Ishikawa (cell line): ENCODE measurements at regions not wholly inside any gene's neighbourhood (a gene's known extent, or its start where the extent isn't known, plus 50 kb on each side); places are given as distances from the start of the nearest gene placed in this dataset.

Experiments
- CEBPB ChIP-seq: IDR thresholded peaks from 2 replicates; pipeline ENCODE4 v1.6.1; 2012
- CREB1 ChIP-seq: IDR thresholded peaks from 2 replicates; pipeline ENCODE4 v1.6.1; 2012; ENCODE audit warnings: low read depth
- EP300 ChIP-seq: IDR thresholded peaks from 2 replicates; pipeline ENCODE4 v1.6.1; 2012; ENCODE audit warnings: borderline replicate concordance
- FOXM1 ChIP-seq: IDR thresholded peaks from 2 replicates; pipeline ENCODE4 v1.6.1; 2012; ENCODE audit warnings: low read depth, borderline replicate concordance
- NFIC ChIP-seq: IDR thresholded peaks from 2 replicates; pipeline ENCODE4 v1.6.1; 2012
- RAD21 ChIP-seq: IDR thresholded peaks from 2 replicates; pipeline ENCODE4 v1.6.1; 2012; ENCODE audit warnings: low read depth
- TAF1 ChIP-seq: IDR thresholded peaks from 2 replicates; pipeline ENCODE4 v1.6.1; 2012; ENCODE audit warnings: low read depth, mild to moderate bottlenecking
- TEAD4 ChIP-seq: IDR thresholded peaks from 2 replicates; pipeline ENCODE4 v1.6.1; 2012
- YY1 ChIP-seq: IDR thresholded peaks from 2 replicates; pipeline ENCODE4 v1.6.1; 2012; ENCODE audit warnings: low read depth
- TF ChIP-seq, protein P1 (sequence below): IDR thresholded peaks from 2 replicates; pipeline ENCODE4 v1.6.1; 2012; ENCODE audit warnings: low read depth, mild to moderate bottlenecking
- TF ChIP-seq, protein P2 (sequence below): IDR thresholded peaks from 2 replicates; pipeline ENCODE4 v1.6.1; 2012

DNA sequence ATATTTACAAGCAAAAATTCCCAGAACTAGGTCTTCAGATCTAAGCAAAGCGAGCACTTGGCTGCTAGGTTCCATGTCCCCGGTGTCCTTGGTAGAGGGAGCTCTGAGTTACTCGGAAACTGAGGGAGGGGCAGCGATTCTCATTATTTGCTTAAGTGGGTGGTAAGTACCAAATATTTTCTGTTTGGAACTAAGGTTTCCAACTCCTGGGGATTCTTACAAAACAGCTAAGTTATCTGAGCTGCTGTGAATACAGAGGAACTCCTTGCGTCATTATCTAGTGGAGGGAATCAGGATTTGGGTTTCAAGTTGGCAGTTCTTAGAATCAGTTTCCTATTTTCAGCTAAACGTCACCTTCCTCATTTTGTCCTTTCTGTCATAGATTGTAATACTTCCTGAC, 76.8 kb upstream of the IKZF1 start:
- no peak for TF ChIP-seq RAD21
- TF ChIP-seq CEBPB: no peak
- TF ChIP-seq, protein P1, sequence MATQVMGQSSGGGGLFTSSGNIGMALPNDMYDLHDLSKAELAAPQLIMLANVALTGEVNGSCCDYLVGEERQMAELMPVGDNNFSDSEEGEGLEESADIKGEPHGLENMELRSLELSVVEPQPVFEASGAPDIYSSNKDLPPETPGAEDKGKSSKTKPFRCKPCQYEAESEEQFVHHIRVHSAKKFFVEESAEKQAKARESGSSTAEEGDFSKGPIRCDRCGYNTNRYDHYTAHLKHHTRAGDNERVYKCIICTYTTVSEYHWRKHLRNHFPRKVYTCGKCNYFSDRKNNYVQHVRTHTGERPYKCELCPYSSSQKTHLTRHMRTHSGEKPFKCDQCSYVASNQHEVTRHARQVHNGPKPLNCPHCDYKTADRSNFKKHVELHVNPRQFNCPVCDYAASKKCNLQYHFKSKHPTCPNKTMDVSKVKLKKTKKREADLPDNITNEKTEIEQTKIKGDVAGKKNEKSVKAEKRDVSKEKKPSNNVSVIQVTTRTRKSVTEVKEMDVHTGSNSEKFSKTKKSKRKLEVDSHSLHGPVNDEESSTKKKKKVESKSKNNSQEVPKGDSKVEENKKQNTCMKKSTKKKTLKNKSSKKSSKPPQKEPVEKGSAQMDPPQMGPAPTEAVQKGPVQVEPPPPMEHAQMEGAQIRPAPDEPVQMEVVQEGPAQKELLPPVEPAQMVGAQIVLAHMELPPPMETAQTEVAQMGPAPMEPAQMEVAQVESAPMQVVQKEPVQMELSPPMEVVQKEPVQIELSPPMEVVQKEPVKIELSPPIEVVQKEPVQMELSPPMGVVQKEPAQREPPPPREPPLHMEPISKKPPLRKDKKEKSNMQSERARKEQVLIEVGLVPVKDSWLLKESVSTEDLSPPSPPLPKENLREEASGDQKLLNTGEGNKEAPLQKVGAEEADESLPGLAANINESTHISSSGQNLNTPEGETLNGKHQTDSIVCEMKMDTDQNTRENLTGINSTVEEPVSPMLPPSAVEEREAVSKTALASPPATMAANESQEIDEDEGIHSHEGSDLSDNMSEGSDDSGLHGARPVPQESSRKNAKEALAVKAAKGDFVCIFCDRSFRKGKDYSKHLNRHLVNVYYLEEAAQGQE: no peak
- TF ChIP-seq, protein P2, sequence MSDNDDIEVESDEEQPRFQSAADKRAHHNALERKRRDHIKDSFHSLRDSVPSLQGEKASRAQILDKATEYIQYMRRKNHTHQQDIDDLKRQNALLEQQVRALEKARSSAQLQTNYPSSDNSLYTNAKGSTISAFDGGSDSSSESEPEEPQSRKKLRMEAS: no peak
- no peak for TF ChIP-seq TEAD4
- TF ChIP-seq TAF1: no peak
- TF ChIP-seq CREB1: no peak
- no peak for TF ChIP-seq YY1
- TF ChIP-seq NFIC: no peak
- no peak for TF ChIP-seq EP300
- TF ChIP-seq FOXM1: no peak
